MM.1S (cell line): ENCODE measurements at regions not wholly inside any gene's neighbourhood (a gene's known extent, or its start where the extent isn't known, plus 50 kb on each side); places are given as distances from the start of the nearest gene placed in this dataset.

Experiments
- CTCF ChIP-seq: fragments of 300-600 bp; sonication (generic); IDR thresholded peaks from 2 replicates; pipeline ENCODE4 v1.5.1; 2016; ENCODE audit warnings: antibody characterized with exemption, low read length, mixed read lengths
- EZH2 ChIP-seq: fragments of 300-600 bp; sonication (generic); optimal IDR thresholded peaks from 2 replicates; pipeline ENCODE3; 2017; ENCODE audit warnings: low read depth, mild to moderate bottlenecking, antibody characterized with exemption, low read length, mixed read lengths
- EZH2phosphoT487 ChIP-seq: fragments of 300-600 bp; sonication (generic); IDR thresholded peaks from 2 replicates; pipeline ENCODE4 v1.6.1; 2018; ENCODE audit warnings: antibody characterized with exemption, low read length

- TF ChIP-seq EZH2 (no peak), CTCF (no peak), EZH2phosphoT487 (no peak)
These were observed 177.2 kb downstream of the SEM1 start for GRCh38 chr7:96532428-96532935.
